Activated T-cell treated with anti-CD3 and anti-CD28 coated beads, Interleukin-2, amount 50 U/mL, for 72 hours (primary cell): ENCODE measurements at regions not wholly inside any gene's neighbourhood (a gene's known extent, or its start where the extent isn't known, plus 50 kb on each side); places are given as distances from the start of the nearest gene placed in this dataset.

ENCODE experiments used
- ATAC-seq, 2 donors: fragments of 150-1000 bp; cut with Tn5 transposase; replicated peaks in 1 of 2; 2 replicates each; pipeline ENCODE4 v1.10.0; 2021; ENCODE audit warnings: moderate library complexity in 2 of 2, mild to moderate bottlenecking in 1 of 2
- DNase-seq, 2 donors: peaks; one replicate each; pipeline ENCODE4 v3.0.0; 2021 to 2022; ENCODE audit warnings: mixed read lengths in 1 of 2
- H3K27ac Mint-ChIP-seq: one replicate; pipeline ENCODE4 v1.8.0; 2022; ENCODE audit warnings: mild to moderate bottlenecking, moderate library complexity, mixed read lengths
- H3K27me3 Mint-ChIP-seq: one replicate; pipeline ENCODE4 v1.8.0; 2022; ENCODE audit warnings: low read depth, mixed read lengths
- H3K36me3 Mint-ChIP-seq, 2 donors: one replicate each; pipeline ENCODE4 v1.8.0; 2022; ENCODE audit warnings: mixed read lengths in 2 of 2, mild to moderate bottlenecking in 1 of 2; ENCODE audit not compliant: insufficient read depth in 2 of 2
- H3K4me1 Mint-ChIP-seq: one replicate; pipeline ENCODE4 v1.8.0; 2022; ENCODE audit warnings: low read depth, mixed read lengths
- H3K4me3 Mint-ChIP-seq, 2 donors: one replicate each; pipeline ENCODE4 v1.8.0; 2022; ENCODE audit warnings: mild to moderate bottlenecking in 2 of 2, mixed read lengths in 2 of 2, moderate library complexity in 2 of 2
- H3K9me3 Mint-ChIP-seq, 2 donors: one replicate each; pipeline ENCODE4 v1.8.0; 2022; ENCODE audit warnings: mixed read lengths in 2 of 2

- H3K27ac Mint-ChIP-seq, result no peak overlapping the region
- peaks cover 6 to 7% of the 10 kb centered on the region in 2 donors for H3K9me3 Mint-ChIP-seq
- no peak for ATAC-seq
- H3K4me3 Mint-ChIP-seq, result no peak overlapping the region
- peaks cover 5 to 7% of the 10 kb centered on the region in 2 donors for H3K36me3 Mint-ChIP-seq
- H3K27me3 Mint-ChIP-seq, result no peaks in the 10 kb centered on the region
- DNase-seq, result no peak
- H3K4me1 Mint-ChIP-seq, result no peaks in the 10 kb centered on the region
Measured at GRCh38 chr12:116474331-116474730, 84.8 kb upstream of the MAP1LC3B2 start.

- ATAC-seq, result no peak
- Mint-ChIP-seq H3K27ac (no peak overlapping the region), H3K9me3 (peaks cover 6 to 7% of the 10 kb centered on the region in 2 donors), H3K4me3 (no peak overlapping the region), H3K36me3 (peaks cover 5 to 7% of the 10 kb centered on the region in 2 donors), H3K27me3 (no peaks in the 10 kb centered on the region), H3K4me1 (no peaks in the 10 kb centered on the region)
- no peak for DNase-seq
Measured at GRCh38 chr12:116474899-116475298, 84.3 kb upstream of the MAP1LC3B2 start.

- no peak overlapping the region for H3K4me3 Mint-ChIP-seq
- peaks cover 5 to 7% of the 10 kb centered on the region in 2 donors for H3K36me3 Mint-ChIP-seq
- peaks cover 4% of the 10 kb centered on the region for H3K4me1 Mint-ChIP-seq
- ATAC-seq (no peak), DNase-seq (no peak)
- peaks cover 6 to 7% of the 10 kb centered on the region in 2 donors for H3K9me3 Mint-ChIP-seq
- no peak overlapping the region for H3K27ac Mint-ChIP-seq
- no peaks in the 10 kb centered on the region for H3K27me3 Mint-ChIP-seq
Measured at GRCh38 chr12:116476227-116476822, 82.9 kb upstream of the MAP1LC3B2 start.

GRCh38 chr12:116478243-116478773, 80.9 kb upstream of the MAP1LC3B2 start:
- Mint-ChIP-seq H3K36me3 (peaks cover 5 to 7% of the 10 kb centered on the region in 2 donors), H3K9me3 (peaks cover 6 to 7% of the 10 kb centered on the region in 2 donors)

GRCh38 chr12:116480210-116480810, 78.9 kb upstream of the MAP1LC3B2 start:
- H3K9me3 Mint-ChIP-seq, result peaks cover 5 to 7% of the 10 kb centered on the region in 2 donors
- peaks cover 4% of the 10 kb centered on the region for H3K4me1 Mint-ChIP-seq
- peaks cover 5 to 7% of the 10 kb centered on the region in 2 donors for H3K36me3 Mint-ChIP-seq
- no peak overlapping the region for H3K4me3 Mint-ChIP-seq
- H3K27ac Mint-ChIP-seq, result no peak overlapping the region
- ATAC-seq, result no peak
- DNase-seq, result no peak
- no peaks in the 10 kb centered on the region for H3K27me3 Mint-ChIP-seq

More at GRCh38 chr12:116478243-116478773, 80.9 kb upstream of the MAP1LC3B2 start:
- no peaks in the 10 kb centered on the region for H3K27me3 Mint-ChIP-seq
- ATAC-seq (no peak), DNase-seq (no peak)
- no peak overlapping the region for H3K4me3 Mint-ChIP-seq
- H3K27ac Mint-ChIP-seq, result no peak overlapping the region
- peaks cover 4% of the 10 kb centered on the region for H3K4me1 Mint-ChIP-seq

- H3K4me1 Mint-ChIP-seq, result peaks cover 4% of the 10 kb centered on the region
- no peak overlapping the region for H3K27ac Mint-ChIP-seq
- peaks cover under 1 to 2% of the 10 kb centered on the region in 2 donors for H3K9me3 Mint-ChIP-seq
- H3K36me3 Mint-ChIP-seq, result peaks cover 0 to 2% of the 10 kb centered on the region in 2 donors
- no peak for DNase-seq
- ATAC-seq, result no peak
- H3K4me3 Mint-ChIP-seq, result no peak overlapping the region
- no peaks in the 10 kb centered on the region for H3K27me3 Mint-ChIP-seq
Measured at GRCh38 chr12:116481726-116482125, 77.5 kb upstream of the MAP1LC3B2 start.

GRCh38 chr12:116482179-116482578, 77.0 kb upstream of the MAP1LC3B2 start:
- Mint-ChIP-seq H3K27ac (no peak overlapping the region), H3K9me3 (peaks cover 3 to 6% of the 10 kb centered on the region in 2 donors), H3K36me3 (peaks cover 0 to 2% of the 10 kb centered on the region in 2 donors), H3K27me3 (no peaks in the 10 kb centered on the region), H3K4me3 (no peak overlapping the region), H3K4me1 (peaks cover 4% of the 10 kb centered on the region)
- ATAC-seq (no peak), DNase-seq (no peak)

GRCh38 chr12:116482859-116483258, 76.3 kb upstream of the MAP1LC3B2 start:
- Mint-ChIP-seq H3K27ac (no peak overlapping the region), H3K4me1 (peaks cover 4% of the 10 kb centered on the region), H3K27me3 (no peaks in the 10 kb centered on the region), H3K36me3 (no peaks in the 10 kb centered on the region), H3K9me3 (peaks cover 3 to 8% of the 10 kb centered on the region in 2 donors), H3K4me3 (no peak overlapping the region)
- ATAC-seq (no peak), DNase-seq (no peak)

- H3K27ac Mint-ChIP-seq, result no peak overlapping the region
- DNase-seq (no peak), ATAC-seq (no peak)
- no peaks in the 10 kb centered on the region for H3K27me3 Mint-ChIP-seq
- peaks cover 4% of the 10 kb centered on the region for H3K4me1 Mint-ChIP-seq
- H3K36me3 Mint-ChIP-seq, result no peaks in the 10 kb centered on the region
- H3K9me3 Mint-ChIP-seq, result peaks cover 3 to 8% of the 10 kb centered on the region in 2 donors
- no peak overlapping the region for H3K4me3 Mint-ChIP-seq
Measured at GRCh38 chr12:116483959-116484750, 75.0 kb upstream of the MAP1LC3B2 start.

GRCh38 chr12:116484807-116485206, 74.4 kb upstream of the MAP1LC3B2 start:
- H3K9me3 Mint-ChIP-seq, result peaks cover 3 to 8% of the 10 kb centered on the region in 2 donors
- peaks cover 4% of the 10 kb centered on the region for H3K4me1 Mint-ChIP-seq
- no peaks in the 10 kb centered on the region for H3K36me3 Mint-ChIP-seq
- H3K27me3 Mint-ChIP-seq, result no peaks in the 10 kb centered on the region
- H3K27ac Mint-ChIP-seq, result no peak overlapping the region
- ATAC-seq (no peak), DNase-seq (no peak)
- no peak overlapping the region for H3K4me3 Mint-ChIP-seq

- peaks cover 6% of the 10 kb centered on the region for H3K4me1 Mint-ChIP-seq
- peaks cover 4 to 11% of the 10 kb centered on the region in 2 donors for H3K9me3 Mint-ChIP-seq
- no peak overlapping the region for H3K27ac Mint-ChIP-seq
- H3K4me3 Mint-ChIP-seq, result no peak overlapping the region
- no peak for ATAC-seq
- no peaks in the 10 kb centered on the region for H3K36me3 Mint-ChIP-seq
- H3K27me3 Mint-ChIP-seq, result no peaks in the 10 kb centered on the region
- no peak for DNase-seq
Measured at GRCh38 chr12:116489116-116489515, 70.1 kb upstream of the MAP1LC3B2 start.

- Mint-ChIP-seq H3K4me3 (no peak overlapping the region), H3K9me3 (peaks cover 4 to 11% of the 10 kb centered on the region in 2 donors), H3K36me3 (no peaks in the 10 kb centered on the region), H3K4me1 (peaks cover 6% of the 10 kb centered on the region), H3K27me3 (no peaks in the 10 kb centered on the region), H3K27ac (no peak overlapping the region)
- DNase-seq (no peak), ATAC-seq (no peak)
Measured at GRCh38 chr12:116490471-116490870, 68.7 kb upstream of the MAP1LC3B2 start.

GRCh38 chr12:116492703-116493324, 66.4 kb upstream of the MAP1LC3B2 start:
- H3K27me3 Mint-ChIP-seq, result no peaks in the 10 kb centered on the region
- no peak overlapping the region for H3K4me3 Mint-ChIP-seq
- H3K36me3 Mint-ChIP-seq, result no peaks in the 10 kb centered on the region
- ATAC-seq, result no peak
- H3K4me1 Mint-ChIP-seq, result peaks cover 6% of the 10 kb centered on the region
- DNase-seq, result no peak
- peaks cover 2 to 6% of the 10 kb centered on the region in 2 donors for H3K9me3 Mint-ChIP-seq
- H3K27ac Mint-ChIP-seq, result no peak overlapping the region
